Cerebellar nuclear complex (tissue), 1 donor: ENCODE measurements at regions not wholly inside any gene's neighbourhood (a gene's known extent, or its start where the extent isn't known, plus 50 kb on each side); places are given as distances from the start of the nearest gene placed in this dataset.

ENCODE experiments used
- DNase-seq, 2 experiments: peaks; one replicate each; lab custom pipeline; 2025; lab: John Stamatoyannopoulos, UW

DNA sequence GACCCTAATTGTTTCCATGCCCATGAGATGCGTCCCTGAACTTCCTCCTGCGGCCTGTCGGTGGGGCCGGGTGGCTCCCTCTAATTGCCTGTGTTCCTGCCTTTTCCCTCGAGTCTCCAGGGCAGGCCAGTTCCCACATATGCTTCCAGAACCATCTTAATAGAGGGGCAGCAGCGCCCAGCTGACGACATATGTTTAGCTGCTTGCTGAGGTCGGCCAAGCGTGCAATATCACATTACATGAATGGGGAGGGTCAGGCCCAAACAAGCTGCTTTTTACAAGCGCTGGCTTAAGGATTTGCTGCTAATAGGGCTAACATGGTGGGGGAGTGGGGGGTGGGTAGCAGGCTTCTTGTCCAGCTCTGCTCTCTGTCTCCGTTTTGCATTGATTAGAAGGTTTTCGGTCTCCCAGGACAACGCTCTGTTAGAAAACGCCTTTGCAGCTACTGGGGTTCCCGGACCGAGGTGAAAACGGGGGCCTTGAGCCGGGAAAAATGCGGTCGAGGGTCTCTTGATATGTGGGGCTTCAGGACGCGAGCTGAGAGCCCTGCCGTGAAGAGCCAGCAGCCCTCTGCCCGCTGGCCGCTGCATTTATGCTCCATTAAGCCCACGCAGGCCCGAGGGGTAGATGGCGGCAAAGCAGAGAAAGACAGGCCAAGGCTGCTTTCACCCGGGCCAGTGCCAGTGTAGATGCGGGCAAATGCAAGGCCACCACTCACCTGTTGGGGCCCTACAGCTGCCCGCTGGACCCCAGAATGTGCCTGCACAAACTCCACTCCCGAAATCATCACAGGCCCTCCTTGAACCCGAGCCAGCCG is 308.5 kb downstream of the BMP7 start:
- DNase-seq, result no peak

- no peak for DNase-seq
Observed at GRCh38 chr20:56964901-56965300, 301.5 kb downstream of the BMP7 start.

DNA sequence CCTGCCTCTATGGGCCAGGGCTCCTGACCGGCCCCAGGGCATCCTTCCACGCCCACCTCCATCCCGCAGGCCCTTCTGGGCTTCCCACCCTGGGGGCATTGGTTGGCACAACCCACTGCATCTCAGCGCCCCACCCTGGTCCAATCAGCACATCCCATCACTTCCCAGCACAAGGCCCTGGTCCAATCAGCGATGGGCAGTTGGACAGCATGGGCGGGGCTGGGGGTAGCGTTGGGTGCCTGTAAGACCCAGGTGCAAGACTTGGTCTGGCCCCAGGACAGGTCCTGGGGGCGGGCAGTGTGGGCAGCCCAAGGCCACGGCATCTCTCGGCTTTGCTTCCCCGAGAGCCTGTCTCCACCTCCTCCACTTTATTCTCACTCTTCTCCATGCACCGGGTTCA is 298.5 kb downstream of the BMP7 start:
- no peak for DNase-seq

GRCh38 chr20:56968376-56969048 is 297.9 kb downstream of the BMP7 start:
- DNase-seq, result no peak

DNA sequence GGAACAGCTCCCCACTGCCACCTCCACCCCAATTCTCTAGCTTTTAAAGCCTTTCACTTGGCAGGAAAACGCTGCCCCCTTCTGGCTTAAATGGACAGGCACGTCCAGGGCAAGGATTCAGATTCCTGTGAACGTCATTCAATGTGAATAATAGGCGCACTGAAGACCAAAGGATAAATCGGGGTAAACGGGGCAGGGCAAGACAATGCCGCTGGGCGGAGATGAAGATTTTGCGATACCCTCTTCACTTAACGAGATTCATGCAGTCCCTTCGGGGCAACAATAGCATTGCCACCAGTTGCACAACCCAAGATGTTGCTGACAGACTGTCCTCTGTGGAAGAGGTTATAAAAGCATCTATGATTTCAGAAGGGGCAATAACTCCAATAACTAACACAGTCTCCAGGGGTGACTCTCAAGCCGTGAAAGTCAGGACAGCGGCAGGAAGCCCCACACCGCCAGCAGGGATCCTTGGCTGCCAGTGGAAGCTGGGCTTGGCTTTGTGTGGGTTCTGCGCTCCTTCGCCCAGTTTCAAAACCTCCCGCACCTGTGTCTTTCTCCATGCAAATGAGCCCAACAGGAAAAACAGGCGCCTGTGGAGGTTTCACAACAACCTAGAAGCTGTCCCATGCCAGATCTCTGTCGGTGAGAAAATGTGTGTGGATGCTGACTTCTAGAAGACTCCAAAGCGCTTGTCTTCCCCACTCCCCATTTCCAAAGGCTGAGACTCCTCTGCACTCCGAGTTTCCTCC is 291.8 kb downstream of the BMP7 start:
- peak in 1 of 2 experiments; percentile 7 for DNase-seq

DNA sequence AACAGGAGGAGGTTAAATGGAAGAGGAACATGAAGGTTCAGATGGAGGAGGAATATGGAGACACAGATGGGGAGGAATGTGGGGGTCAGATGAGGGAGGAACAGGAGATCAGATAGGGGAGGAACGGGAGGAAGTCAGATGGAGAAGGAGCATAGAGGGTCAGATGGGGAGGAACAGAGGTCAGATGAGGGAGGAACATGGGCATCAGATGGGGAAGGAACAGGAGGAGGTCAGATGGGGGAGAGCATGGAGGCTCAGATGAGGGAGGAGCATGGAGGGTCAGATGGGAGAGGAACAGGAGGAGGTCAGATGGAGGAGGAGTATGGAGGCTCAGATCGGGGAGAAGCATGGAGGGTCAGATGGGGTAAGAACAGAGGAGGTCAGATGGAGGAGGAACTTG is 290.6 kb downstream of the BMP7 start:
- DNase-seq, result no peak

- no peak for DNase-seq
Observed at GRCh38 chr20:56976336-56976735, 290.1 kb downstream of the BMP7 start.

DNA sequence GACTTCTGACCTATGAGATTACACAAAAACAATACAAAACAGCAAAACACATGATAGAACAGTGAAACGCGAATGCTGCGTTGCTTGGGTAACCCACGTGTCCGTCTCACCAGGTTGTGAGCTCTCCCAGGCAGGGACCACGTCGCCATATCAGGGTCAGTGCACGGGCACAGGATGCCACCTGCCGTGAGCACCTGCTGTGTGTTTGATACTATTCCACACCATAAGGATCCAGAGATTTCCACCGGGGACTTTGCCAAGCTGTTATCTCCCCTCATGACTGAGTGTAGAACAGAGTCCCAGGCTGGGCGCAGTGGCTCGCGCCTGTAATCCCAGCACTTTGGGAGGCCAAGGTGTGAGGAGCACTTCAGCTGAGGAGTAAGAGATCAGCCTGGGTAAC is 288.0 kb downstream of the BMP7 start:
- DNase-seq, result no peak

GRCh38 chr20:56979125-56979524 is 287.3 kb downstream of the BMP7 start:
- no peak for DNase-seq

DNA sequence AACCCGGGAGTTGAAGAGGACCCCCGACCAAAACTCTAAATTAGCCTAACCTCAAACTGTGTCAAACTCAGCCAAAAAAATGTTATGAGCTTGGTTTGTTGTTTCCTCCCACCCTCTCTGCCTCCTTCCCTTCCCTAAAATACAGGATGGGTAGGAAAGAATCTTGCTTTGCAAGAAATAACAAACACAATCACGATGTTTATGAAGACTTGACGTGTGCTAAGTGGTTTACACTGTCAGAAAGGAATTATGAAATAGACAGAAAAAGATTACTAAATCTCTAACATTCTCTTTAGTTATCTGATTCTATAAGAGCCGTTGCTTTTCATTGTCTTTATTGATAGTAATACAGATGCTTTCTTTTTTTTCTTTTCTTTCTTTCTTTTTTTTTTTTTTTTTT is 285.1 kb downstream of the BMP7 start:
- no peak for DNase-seq

- no peak for DNase-seq
Observed at GRCh38 chr20:56983813-56984212, 282.6 kb downstream of the BMP7 start.

DNA sequence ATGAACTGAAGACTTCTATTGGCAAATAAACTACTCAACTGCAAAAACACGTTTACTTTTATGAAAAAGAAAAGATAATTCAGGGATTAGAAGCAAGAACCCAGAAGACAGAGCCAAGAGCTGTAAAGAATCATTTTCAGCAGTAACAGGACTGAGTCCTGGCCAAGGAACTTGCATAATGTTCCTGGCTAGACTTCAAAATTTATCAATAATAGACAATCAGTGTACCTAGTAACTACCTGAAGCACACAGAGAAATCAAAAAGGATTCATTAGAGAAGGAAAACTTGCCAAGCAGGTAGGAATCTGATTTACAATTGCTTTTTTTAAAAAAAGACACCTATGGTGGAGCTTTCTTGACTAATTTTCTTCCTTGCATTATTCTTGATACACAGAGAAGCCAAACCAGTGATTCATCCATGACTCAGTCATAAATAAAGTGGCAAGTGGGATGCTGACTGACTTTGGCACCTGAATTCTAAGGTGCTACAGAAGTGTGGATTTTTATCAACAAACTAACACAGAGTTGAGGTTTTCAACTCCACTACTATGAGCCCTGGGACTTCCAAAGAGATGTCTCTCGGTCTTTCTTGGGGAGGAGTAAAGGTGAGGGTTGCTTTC is 281.3 kb downstream of the BMP7 start:
- DNase-seq, result no peak

GRCh38 chr20:56986476-56986875 is 280.0 kb downstream of the BMP7 start:
- no peak for DNase-seq

DNA sequence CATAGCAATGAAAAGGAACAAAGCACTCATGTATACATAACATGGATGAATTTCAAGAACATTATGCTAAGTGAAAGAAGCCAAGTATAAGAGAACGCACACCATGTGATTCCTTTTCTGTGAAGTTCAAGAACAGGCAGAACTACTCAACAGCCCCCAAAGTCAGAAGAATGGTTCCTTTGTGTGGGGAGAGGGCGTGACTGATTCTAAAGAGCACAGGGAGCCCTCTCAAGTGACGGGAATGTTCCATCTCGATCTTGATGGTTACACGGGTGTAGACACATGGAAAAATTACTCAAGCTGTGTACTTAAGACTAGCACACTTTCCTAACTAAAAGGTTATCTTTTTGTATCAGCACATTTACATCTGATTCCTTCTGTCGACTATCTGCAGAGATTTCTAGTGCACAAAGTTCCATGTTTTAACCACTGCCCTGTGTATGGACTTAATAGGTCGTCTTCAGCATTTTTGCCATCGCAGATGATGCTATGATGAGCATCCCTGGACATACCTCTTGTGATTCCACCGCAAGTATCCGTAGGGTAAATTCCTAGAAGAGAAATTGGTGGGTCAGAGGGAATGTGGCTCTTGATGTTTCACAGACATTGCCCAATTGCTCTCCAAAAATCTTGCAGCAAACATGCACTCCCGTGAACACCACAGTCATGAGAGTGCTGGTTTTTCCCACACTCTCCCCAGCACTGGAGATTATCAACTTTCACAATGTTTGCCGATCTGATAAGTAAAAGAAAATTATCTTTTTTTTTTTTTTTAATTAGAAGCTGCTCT is 279.3 kb downstream of the BMP7 start:
- no peak for DNase-seq

DNA sequence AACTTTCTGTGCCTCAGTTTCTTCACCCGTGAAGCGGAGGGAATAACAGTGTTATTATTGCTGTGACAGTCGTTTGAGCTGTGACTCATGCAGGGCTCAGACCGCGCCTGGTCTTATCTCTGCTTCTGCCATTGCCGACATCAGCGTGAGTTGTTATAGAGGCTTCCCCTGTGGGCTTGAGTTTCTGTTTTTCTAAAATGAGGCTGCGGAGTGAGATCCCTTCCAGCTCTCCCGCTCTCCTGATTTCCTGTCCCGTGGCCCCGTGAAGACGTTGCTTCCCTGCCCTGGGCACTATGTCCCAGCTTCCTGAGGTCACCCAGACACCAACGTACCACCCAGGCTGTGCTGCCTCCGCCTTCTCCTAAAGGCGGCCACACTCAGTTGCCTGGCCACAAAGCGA is 278.5 kb downstream of the BMP7 start:
- no peak for DNase-seq

DNA sequence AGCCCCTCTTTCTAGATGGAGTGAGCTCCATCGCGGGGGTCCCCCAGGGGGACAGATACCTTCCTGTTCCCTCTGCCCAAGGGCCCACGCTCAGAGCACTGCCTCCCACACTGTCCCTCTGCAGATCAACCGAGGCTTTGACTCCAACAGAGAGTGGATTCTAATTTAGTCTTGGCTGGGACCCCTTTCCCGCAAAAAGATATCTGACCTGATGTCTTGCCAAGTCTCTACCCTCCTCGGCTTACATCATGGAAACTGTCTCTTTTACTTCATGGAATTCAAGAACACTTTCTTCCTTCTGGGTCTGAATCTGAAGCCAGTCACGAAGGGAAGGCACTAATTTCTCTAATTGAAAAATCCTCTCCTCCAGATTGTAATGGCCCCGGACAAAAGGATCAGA is 278.0 kb downstream of the BMP7 start:
- no peak for DNase-seq

DNA sequence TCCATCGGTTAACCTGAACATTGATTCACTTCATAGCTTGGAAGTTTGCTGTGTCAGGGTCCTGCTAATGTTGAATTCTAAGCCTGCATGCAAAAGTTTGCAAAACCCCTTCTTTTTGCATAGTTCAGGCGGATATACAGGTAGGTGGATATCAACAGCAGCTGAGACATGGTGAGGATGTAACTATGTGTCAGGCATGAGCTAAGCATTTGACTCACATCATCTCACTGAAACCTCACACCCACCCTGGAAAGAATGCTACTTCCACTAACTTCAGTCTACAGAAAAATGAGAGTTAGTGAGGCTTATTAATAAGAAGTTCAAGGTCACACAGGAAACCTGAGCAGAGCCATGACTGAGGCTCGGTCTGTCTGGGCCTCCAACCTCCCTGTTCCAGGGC is 276.9 kb downstream of the BMP7 start:
- DNase-seq, result no peak

- DNase-seq, result no peak
Observed at GRCh38 chr20:56993020-56993559, 273.4 kb downstream of the BMP7 start.

GRCh38 chr20:56994006-56994405 is 272.4 kb downstream of the BMP7 start:
- DNase-seq, result no peak

DNA sequence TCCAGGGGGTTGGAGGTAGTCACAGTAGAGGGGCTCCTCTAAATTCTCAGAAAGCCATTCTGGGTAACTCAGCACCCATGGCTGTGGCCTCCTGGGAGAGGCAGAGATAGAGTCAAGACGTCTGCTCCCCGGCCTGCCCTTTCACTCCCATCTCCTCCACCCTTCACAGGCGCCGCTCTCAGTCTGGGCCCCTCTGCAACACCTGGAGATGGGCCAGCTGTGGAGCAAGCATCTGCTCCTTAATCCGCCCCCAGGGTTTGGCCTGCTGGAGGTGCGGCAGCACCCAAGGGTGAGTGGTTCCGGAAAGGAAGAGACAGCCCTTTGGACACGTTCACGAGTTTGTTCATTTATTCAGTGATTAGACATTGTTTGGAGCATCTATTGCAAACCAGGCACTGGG is 271.3 kb downstream of the BMP7 start:
- DNase-seq, result no peak

GRCh38 chr20:56995635-56996075 is 270.8 kb downstream of the BMP7 start:
- DNase-seq, result no peak
